HG02943 (cell line): ENCODE measurements at regions not wholly inside any gene's neighbourhood (a gene's known extent, or its start where the extent isn't known, plus 50 kb on each side); places are given as distances from the start of the nearest gene placed in this dataset.
"Not testable (repeated sequence)": the region's sequence is repeated elsewhere in the genome, so short reads cannot be mapped to it uniquely, and the experiment has no call there.

Source experiments
- ATAC-seq: cut with Tn5 transposase; IDR thresholded peaks from one replicate; pipeline ENCODE4 v1.9.1; 2021; ENCODE audit warnings: mild to moderate bottlenecking, low read depth, moderate library complexity; ENCODE audit not compliant: unreplicated experiment

- ATAC-seq: no peak
Measured at GRCh38 chr7:15839416-15840100, 153.1 kb upstream of the MEOX2 start.

GRCh38 chr7:15838265-15838664 is 151.8 kb upstream of the MEOX2 start:
- ATAC-seq: no peak

GRCh38 chr7:15837306-15837950 is 150.9 kb upstream of the MEOX2 start:
- no peak for ATAC-seq

- no peak for ATAC-seq
Measured at GRCh38 chr7:15836651-15837050, 150.2 kb upstream of the MEOX2 start.

GRCh38 chr7:15836041-15836440 is 149.6 kb upstream of the MEOX2 start:
- no peak for ATAC-seq

- ATAC-seq: no peak
Measured at GRCh38 chr7:15834446-15834845, 148.0 kb upstream of the MEOX2 start.

- ATAC-seq: no peak
Measured at GRCh38 chr7:15832996-15833395, 146.5 kb upstream of the MEOX2 start.

- no peak for ATAC-seq
Measured at GRCh38 chr7:15831606-15832005, 145.1 kb upstream of the MEOX2 start.

- no peak for ATAC-seq
Measured at GRCh38 chr7:15829691-15830090, 143.2 kb upstream of the MEOX2 start.

GRCh38 chr7:15828881-15829280 is 142.4 kb upstream of the MEOX2 start:
- no peak for ATAC-seq

- no peak for ATAC-seq
Measured at GRCh38 chr7:15821484-15822427, 135.3 kb upstream of the MEOX2 start.

GRCh38 chr7:15820319-15820718 is 133.8 kb upstream of the MEOX2 start:
- ATAC-seq: no peak

- ATAC-seq: no peak
Measured at GRCh38 chr7:15816835-15817426, 130.4 kb upstream of the MEOX2 start.

- ATAC-seq: no peak
Measured at GRCh38 chr7:15813448-15813847, 127.0 kb upstream of the MEOX2 start.

- not testable (repeated sequence) for ATAC-seq
Measured at GRCh38 chr7:15810383-15810782, 123.9 kb upstream of the MEOX2 start.

- not testable (repeated sequence) for ATAC-seq
Measured at GRCh38 chr7:15809936-15810335, 123.5 kb upstream of the MEOX2 start.

- ATAC-seq: no peak
Measured at GRCh38 chr7:15805891-15806290, 119.4 kb upstream of the MEOX2 start.

- no peak for ATAC-seq
Measured at GRCh38 chr7:15802425-15802824, 115.9 kb upstream of the MEOX2 start.

GRCh38 chr7:15801551-15801950 is 115.1 kb upstream of the MEOX2 start:
- ATAC-seq: no peak

GRCh38 chr7:15801041-15801440 is 114.6 kb upstream of the MEOX2 start:
- no peak for ATAC-seq

- ATAC-seq: no peak
Measured at GRCh38 chr7:15798081-15798480, 111.6 kb upstream of the MEOX2 start.
